ENCODE measurements at regions not wholly inside any gene's neighbourhood (a gene's known extent, or its start where the extent isn't known, plus 50 kb on each side); places are given as distances from the start of the nearest gene placed in this dataset.
"Not testable (repeated sequence)": the region's sequence is repeated elsewhere in the genome, so short reads cannot be mapped to it uniquely, and the experiment has no call there.

DNA sequence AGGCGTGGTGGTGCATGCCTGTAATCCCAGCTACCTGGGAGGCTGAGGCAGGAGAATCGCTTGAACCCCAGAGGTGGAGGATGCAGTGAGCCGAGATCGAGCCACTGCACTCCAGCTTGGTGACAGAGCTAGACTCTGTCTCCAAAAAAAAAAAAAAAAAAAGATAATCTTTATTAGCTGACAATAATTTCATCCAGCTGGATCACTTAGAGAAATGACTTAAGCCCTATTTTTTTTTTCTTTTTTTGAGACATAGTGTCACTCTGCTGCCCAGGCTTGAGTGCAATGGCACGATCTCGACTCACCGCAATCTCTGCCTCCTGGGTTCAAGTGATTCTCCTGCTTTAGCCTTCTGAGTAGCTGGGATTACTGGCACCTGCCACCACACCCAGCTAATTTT, 51.6 kb upstream of the MAP4K4 start:
- not testable (repeated sequence) for DNase-seq

DNA sequence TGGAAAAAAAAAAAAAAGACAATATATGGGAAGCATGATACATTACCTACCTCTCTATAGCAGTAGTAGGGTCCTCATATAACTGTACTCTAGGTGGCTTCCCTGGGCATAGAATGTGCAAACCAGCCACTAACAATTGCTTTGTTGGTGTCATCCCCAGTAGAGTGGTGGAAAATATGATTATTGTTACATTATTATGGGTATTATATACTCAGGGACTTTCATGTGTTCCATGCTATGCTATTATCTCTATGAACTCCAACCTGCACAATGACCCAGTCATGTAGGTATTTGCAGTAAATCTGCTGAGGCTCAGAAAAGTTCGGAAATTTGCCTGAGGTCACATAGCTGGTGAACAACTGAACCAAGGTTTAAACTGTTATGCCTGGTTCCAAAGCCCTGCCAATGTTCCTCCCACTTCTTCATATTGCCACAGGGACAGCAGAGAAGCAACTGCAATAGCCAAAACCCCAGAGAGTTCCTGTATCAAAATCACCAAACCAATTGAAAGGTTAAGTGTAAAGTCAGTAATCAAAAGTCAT, 52.6 kb upstream of the MAP4K4 start:
- no peak for DNase-seq

DNA sequence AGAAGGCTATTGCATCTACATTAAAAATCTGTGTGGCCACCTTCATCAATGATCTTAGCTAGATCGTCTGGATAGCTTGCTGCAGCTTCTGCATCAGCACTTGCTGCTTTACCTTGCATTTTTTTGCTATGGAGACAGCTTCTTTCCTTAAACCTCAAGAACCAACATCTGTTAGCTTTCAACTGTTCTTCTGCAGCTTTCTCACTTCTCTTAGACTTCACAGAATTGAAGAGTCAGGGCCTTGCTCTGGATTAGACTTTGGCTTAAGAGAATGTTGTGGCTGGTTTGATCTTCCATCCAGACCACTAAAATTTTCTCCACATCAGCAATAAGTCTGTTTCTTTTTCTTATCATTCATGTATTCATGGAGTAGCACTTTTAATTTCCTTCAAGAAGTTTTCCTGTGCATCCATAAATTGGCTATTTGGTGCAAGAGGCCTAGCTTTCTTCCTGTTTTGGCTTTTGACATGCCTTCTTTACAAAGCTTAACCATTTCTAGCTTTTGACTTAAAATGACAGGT, 54.4 kb upstream of the MAP4K4 start:
- no peak for DNase-seq

DNA sequence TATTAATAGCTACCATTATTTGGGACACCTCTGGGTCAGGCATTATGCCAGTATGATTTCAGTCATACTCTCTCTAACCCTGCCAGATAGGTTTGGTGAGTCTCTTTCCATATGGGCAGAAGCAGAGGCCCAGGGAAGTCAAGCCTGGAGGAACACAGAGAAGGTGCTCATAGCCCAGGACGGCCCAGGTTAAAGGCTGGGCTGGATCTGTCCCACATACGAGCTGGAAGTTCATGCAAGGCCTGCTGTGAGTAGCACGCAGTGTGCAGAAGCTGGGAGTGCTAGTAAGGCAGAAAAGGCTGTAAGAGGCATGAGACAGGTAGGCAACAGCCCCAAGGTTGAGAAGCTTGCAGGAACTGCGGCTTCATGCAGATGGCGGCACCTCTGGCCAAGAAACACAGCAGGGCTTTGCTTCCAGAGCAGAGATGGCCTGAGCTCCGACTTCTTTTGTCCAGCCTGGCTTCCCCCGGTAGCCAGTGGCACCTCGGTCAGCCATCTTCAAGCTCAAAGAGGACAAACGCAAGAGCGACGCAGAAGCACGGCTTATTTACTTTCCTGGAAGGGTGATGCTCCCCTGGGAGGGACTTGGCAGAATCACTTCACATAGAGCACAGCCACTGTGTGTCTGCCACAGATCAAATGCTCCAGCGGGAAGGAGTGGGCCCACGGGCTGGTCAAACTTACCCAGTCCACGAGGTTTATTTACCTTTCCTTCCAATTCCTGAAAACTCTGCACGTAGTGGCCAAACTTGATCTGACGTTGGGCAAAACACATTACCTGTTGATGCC, 58.5 kb upstream of the MAP4K4 start:
- DNase-seq: no peak

DNA sequence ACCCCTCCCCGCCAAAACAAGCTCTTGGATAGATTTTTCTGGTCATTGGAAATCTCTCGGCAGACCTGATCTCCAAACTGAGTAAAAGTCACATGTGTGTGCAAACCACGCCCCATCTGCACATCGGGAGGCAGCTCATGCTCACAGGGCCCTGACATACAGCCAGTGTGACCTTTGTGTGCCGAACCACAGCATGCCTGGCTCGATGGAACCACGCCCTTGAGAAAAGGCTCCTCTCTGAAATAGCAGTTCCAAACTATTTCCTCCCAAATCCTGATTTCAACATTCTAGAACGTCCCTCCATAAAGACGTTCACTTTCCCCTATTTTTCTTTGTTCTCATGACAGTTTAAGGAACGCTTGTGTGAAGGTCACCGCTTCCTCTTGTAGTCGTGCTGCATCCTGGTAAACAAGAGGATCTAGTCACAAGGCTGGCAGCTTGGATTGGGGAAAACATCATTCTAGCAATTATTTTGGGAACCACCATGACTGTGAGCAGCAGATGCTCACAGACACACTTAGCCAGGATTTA, 59.3 kb upstream of the MAP4K4 start:
- DNase-seq: no peak

DNA sequence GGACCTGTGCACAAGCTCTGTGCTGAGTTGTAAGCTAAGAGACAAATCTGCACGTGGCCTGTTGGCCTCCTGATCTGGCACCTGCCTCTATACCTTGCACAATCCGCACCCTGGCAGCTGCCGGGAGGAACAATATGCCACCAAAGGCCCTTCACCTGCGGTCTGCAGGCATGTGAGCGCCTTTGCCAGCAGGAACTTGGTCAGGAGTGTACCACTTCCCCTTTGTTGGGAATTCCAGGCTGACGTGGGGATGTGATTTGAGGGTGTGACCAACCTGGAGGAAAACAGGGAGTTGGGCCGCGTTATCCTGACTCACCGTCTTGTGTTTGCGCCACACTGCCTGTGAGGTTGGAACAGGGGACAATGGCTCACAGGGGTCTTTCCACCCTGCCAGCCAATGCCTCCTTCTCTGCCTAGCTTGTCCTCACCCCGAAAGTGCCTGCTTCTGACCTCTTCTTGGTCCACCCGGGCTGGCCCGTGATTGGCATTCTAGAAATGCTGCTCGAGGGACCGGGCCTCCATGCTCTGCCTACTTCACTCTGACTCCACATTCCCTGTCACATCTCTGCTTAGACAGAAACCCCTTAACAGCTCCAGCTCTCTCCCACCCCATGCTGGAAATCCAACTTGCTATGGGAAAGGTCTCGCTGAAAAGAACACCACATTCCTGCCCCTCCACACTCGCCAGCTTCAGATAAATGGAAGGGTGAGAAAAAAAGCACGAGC, 67.1 kb upstream of the MAP4K4 start:
- DNase-seq: no peak

DNA sequence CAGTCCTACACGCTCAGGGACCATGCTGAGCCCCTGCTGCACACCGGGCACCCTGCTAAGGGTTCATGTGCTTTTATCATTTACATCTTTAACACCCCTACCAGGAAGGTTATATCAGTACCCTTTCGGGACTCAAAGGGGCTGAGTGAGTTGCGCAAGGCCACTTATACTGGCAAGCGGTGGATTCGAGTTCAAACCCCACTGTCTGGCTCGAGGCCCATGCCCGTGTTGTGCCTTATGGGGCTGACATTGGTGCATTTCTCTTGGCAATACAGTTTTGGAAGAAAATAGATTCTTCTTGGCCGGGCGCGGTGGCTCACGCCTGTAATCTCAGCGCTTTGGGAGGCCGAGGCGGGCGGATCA, 69.5 kb upstream of the MAP4K4 start:
- DNase-seq: no peak

DNA sequence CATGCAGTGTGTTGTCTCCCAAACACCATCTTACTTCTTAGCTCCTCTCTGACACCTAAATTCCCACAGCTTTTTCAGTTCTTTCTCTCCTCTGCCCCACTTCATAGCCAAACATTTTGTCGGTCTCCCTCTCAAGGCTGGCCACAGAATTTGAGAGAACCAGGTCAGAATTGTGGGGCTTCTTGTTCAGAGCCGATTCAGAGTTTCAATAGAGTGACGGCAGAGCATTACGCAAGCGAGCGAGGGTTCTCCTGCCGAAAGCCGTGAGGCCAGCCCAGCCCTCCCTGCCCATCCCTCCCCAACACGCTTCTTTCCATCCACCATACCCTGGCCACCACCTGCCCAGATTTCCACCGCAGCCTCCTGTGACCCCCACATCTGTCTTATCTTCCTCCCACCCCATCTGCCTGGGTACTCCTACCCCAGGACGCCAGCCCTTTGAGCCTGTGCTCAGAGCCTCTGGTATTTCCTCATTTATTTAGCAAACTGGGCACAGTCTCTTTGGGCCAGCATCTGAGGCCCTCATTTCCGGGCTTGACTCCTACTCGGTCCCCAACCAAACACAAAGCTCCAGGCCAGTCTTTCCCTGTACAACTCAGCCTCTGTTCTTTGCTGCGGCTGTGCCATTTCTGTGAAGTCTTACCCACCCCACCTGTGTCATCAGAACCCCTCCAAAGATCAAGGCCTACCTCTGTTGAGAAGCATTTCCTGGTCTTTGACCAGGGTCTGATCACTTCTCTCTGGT, 70.0 kb upstream of the MAP4K4 start:
- DNase-seq: no peak

DNA sequence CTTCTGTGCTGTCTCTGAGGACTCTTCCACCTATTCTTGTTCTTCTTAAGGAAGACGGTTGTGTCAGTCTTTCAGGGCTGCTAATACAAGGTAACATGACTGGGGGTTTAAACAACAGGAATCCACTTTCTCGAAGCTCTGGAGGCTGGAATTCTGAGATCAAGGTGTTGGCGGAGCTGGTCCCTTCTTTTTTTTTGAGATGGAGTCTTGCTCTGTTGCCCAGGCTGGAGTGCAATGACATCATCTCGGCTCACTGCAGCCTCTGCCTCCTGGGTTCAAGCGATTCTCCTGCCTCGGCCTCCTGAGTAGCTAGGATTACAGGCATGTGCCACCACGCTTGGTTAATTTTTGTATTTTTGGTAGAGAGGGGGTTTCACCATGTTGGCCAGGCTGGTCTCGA, 71.7 kb upstream of the MAP4K4 start:
- DNase-seq: not testable (repeated sequence)

DNA sequence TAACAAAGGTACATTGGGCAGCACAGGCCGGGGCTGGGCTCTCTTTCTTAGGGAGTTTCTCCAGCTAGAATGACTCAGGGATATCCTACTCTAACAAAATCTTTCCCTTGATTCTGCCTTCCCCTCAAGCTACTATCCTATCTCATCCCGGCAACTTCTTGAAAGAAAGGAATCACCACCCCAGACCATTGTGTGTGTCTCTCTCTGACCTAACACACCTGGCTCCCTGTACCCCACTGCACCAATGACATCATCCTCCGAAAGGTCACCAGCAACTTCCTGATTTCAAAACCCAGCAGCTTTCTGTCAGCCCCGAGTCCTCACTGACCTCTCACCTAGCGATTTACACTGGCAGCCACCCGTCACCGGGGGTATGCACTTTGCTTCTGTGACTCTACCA, 72.1 kb upstream of the MAP4K4 start:
- DNase-seq: no peak

DNA sequence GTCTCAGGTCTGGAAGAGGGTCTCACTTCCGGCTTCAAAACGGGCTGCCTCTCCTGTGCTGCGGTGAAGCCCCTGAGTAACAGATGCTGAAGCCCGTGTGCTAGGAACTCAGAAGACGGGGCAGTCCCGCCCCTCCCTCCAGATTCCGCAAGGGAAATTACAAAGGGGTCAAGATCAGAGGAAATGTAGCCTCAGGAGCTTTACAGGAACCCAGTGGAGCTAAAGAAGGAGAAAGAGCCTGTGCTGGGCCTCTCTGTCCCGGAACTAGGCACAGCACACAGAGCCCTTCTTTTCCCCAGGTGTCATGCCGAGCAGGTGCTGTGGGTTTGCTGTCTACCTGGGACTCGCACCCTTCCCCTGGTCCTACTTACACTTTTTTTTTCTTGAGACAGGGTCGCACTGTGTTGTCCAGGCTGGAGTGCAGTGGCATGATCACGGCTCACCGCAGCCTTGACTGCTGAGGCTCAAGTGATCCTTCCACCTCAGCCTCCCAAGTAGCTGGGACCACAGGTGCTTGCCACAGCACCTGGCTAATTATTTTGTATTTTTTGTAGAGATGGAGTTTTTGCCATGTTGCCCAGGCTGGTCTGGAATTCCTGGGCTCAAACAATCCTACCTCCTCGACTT, 72.7 kb upstream of the MAP4K4 start:
- no peak for DNase-seq

DNA sequence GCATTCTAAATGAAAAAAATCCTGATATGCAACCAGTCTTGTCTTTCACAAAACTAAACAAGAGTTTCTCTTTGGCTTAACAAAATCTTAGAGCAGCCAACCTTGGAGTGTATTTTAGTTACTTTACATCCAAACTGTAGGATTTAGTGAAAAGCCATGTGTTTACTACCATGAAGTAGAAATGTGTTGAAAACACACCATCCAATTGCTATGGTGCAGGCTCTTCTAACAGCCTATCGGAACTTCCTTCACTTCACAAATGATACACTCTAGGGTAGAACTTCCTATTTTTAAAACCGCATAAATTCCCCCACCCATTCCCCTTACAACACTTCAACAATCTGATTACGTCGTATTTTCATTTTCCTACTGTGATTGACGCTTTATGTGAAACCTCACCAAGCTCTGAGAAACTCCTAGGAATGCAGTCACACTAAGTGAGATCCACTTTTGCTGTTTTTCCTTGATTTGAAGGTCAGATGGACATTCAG, 74.4 kb upstream of the MAP4K4 start:
- no peak for DNase-seq

DNA sequence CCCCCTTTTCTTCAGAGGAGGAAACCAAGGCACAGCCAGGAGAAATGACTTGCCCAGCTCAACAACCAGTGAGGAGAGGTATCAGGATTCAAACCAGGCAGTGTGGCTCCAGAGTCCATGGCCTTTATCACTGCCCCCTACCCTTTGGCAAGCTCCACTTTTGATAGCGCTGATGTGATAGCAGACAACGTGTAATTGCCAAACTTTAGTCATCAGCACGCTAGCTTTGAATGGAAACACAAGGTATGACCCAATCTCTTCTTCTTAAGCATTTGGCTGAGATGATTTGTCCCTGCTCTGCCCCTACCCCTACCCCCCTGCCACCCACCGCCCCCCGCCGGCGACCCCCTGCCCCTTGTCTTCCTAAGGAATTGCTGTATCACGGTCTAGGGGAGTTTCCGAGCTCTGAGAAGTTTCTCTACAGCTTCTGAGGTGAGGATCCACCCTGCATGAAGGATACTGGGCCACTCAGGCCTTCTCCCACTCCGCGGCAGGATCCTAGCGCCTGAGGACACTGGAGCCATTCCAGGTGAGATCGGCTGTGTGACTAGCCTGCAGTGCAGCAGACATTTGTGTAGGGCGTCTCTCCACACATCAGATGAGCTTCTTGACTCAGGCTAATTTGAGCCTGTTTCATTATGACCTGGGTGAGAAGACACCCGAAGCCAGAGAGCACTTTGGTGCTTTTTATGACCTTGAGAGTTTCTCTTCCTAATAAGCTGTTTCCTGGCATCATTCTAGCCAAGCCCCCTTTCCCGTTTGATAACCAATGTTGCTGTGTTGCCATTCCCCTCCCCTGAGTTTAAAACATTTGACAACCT, 75.1 kb upstream of the MAP4K4 start:
- no peak for DNase-seq

DNA sequence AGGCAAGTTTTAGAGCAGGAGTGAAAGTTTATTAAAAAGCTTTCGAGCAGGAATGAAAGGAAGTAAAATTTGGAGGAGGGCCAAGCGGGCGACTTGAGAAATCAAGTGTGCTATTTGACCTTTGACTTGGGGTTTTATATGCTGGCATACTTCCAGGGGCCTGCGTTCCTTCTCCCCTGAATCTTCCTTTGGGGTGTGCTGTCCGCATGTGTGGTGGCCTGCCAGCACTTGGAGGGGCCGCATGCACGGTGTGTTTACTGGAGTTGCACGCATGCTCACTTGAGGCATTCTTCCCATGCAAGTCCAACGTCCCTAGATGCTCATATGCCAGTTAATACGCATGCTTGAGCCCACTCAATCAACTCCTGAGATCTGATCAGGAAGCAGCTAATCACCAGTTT, 78.3 kb upstream of the MAP4K4 start:
- DNase-seq: no peak

DNA sequence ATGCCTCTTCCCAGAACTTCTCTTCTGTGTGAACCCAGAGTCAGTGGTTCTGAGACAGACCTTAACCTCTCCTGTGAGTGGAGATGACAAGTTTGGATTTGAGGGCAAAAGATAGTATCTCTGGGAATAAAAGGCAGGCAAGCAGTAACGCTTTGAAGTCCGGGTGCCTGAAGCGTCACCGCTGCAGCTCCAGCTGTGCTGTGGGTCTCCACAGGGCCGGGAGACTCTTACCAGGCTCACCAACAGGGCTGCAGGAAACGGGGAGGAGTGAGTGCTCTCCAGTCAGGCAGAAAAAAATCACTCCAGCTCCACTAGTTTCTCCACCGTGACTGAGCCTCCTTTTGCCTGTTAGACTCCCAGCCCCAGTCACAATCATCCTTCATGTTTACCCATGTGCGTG, 79.7 kb upstream of the MAP4K4 start:
- DNase-seq: no peak

DNA sequence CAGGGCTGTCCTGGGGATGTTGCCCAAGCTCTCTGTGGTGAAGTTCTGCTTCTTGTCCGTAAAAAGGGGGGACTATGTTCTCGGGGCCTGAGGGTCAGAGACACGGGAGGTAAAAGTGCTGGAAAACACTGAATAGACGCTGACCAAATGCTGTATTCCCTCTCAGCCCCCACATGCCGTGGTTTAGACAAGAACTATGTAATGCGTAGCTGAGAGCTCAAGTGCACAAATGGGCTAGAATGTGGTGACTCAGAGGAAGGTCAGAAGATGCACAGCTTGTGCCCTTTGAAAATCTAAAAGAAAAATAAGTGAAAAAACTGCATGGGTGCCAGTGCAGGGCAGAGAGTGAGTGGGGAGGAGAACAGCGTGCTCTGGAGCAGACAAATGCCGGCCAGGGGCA, 80.3 kb upstream of the MAP4K4 start:
- no peak for DNase-seq

DNA sequence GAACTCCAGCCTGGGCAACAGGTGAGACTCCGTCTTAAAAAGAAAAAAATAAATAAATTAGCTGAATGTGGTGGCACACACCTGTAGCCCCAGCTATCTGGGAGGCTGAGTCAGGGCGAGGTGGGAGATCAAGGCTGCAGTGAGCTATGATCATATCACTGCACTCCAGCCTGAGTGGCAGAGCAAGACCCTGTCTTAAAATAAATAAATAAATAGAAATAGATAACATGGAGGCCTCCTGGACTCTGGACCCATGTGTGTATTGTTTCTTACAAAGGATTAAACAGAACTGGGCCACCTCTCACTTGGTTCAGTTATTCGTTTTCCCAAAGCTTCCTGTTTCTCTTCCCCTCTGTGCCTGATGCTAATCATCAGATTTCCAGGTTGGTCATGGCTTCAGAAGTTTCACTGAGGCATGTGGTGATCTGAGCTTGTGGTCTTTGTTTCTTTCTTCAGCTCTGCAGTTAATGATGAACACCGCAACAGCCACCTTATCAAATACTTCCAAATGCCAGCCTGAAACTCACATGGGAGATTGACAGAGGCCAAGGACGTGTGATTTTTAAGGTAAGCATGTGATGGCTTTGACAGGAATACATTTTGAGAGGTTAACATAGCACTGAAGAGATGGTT, 83.3 kb upstream of the MAP4K4 start:
- no peak for DNase-seq

DNA sequence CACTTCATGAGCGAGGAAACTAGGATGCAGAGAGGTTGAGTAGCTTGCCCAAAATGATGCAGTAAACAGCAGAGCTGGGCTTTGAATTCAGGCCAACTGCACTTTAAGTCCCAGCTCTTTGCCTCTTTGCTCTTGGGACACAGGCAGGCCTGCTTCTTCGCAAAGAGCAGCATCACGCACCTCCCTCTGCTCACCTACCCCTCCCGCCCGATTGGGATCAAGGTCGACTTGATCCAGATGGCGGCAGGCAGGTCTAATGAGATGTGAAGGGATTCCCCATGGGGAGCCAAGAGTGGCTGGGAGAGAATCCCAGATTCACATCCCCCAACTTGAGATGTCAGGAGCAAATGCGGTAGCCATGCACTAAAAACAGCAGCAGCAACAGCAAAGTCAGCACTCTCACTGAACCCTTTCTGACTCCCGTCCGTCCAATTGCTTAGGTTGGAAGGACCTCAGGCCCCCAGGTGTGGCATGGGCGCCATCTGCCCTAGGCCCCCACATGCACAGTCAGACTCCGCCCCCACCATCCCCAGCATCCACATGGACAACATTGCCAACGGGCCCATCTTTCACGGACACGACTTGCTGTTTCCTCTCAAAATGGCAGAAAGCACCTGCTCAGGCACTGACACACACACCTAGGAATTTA, 84.3 kb upstream of the MAP4K4 start:
- DNase-seq: no peak

DNA sequence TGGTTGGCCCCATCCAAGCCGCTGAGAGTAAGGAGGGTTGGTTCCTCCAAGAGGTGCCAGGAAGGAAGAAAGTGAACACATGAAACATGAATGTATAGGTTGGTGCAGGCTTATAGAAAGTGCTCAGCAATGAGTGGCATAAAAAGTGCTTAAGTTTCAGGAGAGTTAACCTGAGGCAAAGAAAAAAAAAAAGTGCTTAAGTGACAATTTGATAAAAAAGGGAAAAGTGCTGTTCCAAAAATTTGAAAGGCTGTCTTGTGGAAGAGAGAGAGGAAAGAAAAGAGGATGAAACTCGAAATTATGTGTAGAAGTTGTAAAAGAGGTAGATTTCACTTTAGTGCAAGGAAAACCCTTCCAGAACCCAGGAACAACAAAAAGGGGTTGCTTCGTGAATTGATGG, 85.5 kb upstream of the MAP4K4 start:
- no peak for DNase-seq

Data from nucleus accumbens (tissue), 56 donors.